ENCODE measurements at regions not wholly inside any gene's neighbourhood (a gene's known extent, or its start where the extent isn't known, plus 50 kb on each side); places are given as distances from the start of the nearest gene placed in this dataset.

DNA sequence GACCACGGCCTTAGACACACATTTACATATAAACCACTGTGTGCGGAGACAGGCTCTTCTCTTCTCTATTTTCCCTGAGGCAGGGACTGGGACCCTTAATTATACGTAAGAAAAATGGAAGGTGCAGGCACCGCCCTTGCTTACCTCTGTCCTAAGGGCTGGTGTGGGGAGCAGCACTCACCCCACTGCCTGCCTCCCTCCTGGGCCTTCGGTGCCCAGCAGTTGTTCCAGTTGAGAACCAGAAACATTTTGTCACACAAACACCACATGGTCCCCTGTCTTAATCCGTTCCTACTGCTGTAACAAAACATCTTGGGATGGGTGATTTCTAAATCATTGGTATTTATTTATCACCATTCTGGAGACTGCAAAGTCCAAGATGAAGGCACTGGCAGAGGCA is 192.7 kb upstream of the DIO3 start:
- TF ChIP-seq, protein P1, sequence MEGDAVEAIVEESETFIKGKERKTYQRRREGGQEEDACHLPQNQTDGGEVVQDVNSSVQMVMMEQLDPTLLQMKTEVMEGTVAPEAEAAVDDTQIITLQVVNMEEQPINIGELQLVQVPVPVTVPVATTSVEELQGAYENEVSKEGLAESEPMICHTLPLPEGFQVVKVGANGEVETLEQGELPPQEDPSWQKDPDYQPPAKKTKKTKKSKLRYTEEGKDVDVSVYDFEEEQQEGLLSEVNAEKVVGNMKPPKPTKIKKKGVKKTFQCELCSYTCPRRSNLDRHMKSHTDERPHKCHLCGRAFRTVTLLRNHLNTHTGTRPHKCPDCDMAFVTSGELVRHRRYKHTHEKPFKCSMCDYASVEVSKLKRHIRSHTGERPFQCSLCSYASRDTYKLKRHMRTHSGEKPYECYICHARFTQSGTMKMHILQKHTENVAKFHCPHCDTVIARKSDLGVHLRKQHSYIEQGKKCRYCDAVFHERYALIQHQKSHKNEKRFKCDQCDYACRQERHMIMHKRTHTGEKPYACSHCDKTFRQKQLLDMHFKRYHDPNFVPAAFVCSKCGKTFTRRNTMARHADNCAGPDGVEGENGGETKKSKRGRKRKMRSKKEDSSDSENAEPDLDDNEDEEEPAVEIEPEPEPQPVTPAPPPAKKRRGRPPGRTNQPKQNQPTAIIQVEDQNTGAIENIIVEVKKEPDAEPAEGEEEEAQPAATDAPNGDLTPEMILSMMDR (IDR thresholded peaks at IDR 0.05; ENCODE audit: insufficient read depth, low read depth, low read length), result no peak
- no peak for DNase-seq (ENCODE audit: low read depth)
- H3K4me3 ChIP-seq (ENCODE audit: low read depth, low read length), result no peak overlapping the region

DNA sequence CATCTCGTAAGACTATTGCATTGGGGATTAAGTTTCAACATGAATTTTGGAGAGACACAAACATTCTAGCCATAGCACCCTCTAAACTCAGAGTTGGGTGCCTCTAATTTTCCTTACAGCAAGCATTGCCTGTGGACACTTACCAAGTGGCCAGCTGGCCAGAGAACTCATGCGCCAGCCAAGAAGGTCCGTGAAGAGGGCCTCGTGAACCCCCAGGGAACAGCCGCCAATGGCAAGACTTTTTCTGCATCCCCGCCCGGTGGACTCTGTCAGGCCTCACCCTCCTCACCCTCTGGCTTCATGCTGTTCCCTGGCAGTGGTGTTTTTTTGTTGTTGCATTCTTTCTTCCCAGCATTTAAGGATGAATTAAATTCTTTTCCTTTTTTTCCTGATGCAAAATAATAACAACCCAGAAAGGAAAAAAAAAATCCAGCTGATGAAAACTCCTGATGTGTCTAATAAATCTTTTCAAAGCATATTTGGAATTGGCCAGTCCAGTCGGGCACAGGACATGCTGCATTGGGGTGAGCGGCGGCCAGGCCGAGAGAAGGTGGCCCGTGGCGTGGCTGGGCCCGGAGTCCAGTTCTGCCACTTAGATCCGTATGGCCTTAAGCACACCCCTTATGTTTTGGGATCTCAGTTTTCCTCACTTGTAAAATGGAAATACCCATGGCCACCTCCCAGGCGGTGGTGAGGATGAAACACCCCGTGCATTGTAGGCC is 191.9 kb upstream of the DIO3 start:
- TF ChIP-seq, protein P1 (IDR thresholded peaks at IDR 0.05; ENCODE audit: insufficient read depth, low read depth, low read length), result no peak
- DNase-seq (ENCODE audit: low read depth), result no peak
- H3K4me3 ChIP-seq (ENCODE audit: low read depth, low read length), result no peak overlapping the region

DNA sequence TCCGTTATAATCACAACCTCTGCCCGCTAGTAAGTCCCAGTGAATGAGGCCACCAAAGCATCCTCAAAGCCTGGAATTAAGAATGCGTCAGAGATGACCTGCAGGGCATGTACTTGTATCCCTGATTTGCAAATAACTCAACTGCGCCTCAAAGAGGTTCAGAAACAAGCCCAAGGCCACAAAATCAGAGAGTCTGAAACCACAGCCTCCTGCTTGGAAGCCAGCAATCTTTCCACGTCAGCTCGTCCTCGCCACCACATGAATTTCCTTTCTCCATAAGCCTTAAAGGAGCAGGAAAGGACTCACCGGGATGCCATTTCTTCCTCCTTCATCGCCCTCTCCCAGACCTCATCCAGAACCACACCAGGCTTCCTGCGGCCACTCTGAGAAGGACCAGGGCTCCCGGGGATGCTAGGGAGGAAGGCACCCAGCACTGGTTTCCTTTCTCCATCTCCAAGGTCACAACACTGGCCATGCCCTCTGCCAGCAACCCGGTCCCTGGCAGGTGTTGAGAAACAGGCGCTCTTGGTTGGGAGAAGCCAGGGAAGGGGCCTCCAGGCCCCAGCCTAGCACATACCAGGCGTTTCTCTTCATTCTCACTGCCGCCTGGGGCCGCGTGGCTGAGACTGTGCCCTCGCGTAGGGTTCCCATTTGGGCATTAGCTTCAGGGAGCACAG is 191.2 kb upstream of the DIO3 start:
- peak; percentile 20 for DNase-seq (ENCODE audit: low read depth)
- TF ChIP-seq, protein P1 (IDR thresholded peaks at IDR 0.05; ENCODE audit: insufficient read depth, low read depth, low read length), result no peak

DNA sequence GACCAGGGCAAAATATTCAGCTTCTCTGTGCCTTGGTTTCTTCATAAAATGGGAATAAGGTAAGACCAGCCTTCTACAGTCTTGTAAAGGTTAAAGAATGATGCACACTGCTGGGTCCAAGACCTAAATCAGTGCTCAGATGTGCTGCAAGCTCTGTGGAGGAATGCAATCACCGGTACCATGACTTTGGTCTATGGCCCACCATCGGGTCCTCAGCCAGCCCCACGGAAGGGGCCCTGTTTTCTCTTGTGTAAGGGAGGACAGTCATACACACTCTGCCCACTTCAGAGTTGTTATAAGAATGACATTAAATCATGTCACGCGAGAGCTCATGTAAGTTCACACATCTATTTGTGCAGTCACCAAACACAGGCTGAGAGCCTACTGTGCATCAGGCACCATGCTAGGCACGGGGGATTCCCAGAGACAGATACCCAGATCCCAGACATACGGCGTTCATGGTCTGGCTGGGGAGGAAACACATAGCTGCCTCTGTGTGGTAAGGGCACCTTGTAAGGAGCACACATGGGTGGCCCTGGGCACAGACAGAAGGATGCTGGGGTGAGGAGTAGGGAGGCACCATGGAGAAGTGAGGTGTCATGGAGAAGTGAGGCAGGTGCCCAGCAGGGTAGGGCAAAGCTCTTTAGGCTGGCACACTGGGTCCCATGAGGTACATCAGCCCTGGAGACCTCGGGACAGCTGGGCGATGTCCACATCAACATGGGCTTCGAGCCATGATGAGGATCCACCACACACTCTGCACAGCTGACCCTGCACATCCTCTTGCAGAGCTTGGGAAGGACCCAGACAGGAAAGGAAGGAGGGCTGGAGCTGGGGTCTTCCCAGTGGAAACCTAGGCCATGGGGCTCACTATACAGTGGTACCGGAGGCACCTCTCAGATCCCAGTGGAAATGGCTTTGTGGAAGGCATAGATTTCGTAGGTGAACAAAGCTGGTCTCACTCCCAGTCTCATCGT is 190.4 kb upstream of the DIO3 start:
- DNase-seq (ENCODE audit: low read depth), result no peak

More for the DNA sequence above, 191.2 kb upstream of the DIO3 start:
- H3K4me3 ChIP-seq (ENCODE audit: low read depth, low read length), result no peak overlapping the region

DNA sequence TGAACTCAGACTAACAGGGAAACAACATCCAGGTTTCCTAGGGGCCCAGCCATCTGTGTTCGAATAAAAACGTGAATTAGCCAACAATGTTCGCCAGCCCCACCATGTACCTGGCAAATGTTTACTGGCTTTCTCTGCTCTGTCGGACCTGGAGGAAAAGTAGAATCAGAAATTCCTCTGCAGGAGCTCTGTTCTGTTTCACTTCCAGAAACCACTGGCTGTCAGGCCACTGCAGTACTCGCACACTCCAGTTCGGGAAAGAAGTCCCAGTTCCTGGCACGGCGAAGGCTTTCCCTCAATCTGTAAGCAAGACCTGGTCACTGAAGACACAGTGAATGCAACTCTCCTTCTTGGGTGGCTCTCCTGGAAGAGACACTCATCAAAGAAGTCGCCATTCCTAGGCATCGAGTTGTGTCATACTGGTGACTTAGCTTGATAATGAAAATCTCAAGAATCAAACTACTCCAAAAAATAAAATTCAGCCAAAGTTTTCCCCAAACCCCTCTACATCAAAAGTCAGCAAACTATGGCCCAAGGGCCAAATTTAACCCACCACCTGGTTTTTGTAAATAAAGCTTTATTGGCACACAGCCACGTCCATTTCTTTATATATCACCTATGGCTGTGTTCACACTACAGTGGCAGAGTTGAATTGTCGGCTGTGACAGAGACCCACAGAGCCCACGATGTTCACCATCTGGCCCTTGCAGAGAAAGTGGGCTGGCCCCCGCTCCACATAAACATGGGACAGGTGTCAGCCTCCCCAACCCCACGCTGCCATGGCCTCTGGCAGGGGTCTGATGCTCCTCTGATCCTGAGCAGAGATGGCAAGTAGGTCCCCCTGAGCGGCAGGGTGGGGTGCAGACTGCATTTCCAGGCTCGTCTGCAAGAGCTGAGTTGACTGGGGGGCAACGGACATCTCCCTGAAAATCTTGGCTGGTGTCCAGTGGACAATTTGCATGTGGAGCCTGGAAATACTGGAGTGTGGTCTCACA is 189.2 kb upstream of the DIO3 start:
- no peak overlapping the region for H3K4me3 ChIP-seq (ENCODE audit: low read depth, low read length)
- no peak for DNase-seq (ENCODE audit: low read depth)
- TF ChIP-seq, protein P1 (IDR thresholded peaks at IDR 0.05; ENCODE audit: insufficient read depth, low read depth, low read length), result no peak

More for the DNA sequence above, 190.4 kb upstream of the DIO3 start:
- TF ChIP-seq, protein P1 (IDR thresholded peaks at IDR 0.05; ENCODE audit: insufficient read depth, low read depth, low read length), result no peak
- no peak overlapping the region for H3K4me3 ChIP-seq (ENCODE audit: low read depth, low read length)
